ENCODE measurements at regions not wholly inside any gene's neighbourhood (a gene's known extent, or its start where the extent isn't known, plus 50 kb on each side); places are given as distances from the start of the nearest gene placed in this dataset.

DNA sequence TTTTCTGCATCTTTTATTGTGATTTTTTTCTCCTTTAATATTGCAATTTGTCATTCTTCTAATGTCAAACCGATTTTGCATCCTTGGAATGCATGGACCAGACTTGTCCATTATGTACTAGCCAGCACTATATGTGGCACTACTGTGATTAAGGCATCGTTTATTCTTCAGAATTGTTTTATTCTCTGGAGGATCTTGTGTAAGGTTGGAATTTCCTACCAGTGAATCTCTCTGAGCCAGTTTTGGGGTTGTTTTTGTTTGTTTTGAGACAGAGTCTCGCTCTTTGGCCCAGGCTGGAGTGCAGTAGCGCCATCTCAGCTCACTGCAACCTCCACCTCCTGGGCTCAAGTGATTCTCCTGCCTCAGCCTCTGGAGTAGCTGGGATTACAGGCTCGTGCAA is 58.5 kb downstream of the IGLL5 start:
- DNase-seq (ENCODE audit: low spot score) = no peak
- TF ChIP-seq, protein P1, sequence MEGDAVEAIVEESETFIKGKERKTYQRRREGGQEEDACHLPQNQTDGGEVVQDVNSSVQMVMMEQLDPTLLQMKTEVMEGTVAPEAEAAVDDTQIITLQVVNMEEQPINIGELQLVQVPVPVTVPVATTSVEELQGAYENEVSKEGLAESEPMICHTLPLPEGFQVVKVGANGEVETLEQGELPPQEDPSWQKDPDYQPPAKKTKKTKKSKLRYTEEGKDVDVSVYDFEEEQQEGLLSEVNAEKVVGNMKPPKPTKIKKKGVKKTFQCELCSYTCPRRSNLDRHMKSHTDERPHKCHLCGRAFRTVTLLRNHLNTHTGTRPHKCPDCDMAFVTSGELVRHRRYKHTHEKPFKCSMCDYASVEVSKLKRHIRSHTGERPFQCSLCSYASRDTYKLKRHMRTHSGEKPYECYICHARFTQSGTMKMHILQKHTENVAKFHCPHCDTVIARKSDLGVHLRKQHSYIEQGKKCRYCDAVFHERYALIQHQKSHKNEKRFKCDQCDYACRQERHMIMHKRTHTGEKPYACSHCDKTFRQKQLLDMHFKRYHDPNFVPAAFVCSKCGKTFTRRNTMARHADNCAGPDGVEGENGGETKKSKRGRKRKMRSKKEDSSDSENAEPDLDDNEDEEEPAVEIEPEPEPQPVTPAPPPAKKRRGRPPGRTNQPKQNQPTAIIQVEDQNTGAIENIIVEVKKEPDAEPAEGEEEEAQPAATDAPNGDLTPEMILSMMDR (IDR thresholded peaks at IDR 0.05; ENCODE audit: extremely low read depth, missing control alignments) = no peak

DNA sequence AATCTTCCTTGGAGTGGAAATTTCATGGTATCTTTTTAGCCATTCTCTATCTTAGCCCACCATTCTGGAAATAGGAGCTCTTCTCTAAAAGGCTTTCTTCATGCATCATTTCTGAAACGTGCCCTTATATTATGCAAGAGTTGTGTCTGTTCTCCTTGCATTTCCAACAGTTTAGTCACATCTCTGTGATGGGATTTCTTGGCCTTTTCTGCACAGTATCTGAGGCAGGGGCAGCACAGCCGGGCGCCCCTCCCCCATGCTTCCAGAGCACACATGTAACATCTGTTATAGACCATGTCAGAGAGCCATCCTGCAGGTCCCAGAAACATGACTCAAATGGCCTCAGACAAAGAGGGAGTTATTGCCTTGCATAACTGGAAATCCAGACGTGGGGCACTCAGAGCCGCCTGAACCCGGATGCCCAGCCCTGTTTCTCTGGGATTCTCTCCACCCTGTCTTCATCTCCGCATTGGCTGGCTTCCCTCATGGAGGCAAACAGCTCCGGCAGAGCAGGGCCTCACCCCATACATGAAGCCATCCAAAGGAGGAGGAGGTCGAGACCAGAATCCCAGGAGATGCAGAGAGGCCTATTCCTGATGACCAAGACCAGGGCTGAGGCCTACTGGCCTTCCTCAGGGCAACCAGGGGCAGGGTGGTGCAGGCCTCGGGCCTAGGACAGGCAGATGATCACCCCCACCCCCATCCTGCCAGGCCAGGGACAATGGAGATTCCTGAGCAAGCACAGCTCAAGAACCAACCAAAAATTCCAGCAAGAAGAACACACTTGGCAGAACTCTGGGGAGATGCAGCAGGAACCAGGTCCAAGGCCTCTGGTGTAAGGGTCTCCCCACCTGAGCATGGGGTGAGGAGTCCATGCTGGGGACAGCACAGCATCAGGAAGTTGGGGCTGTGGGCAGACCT is 61.3 kb downstream of the IGLL5 start:
- TF ChIP-seq, protein P1 (IDR thresholded peaks at IDR 0.05; ENCODE audit: extremely low read depth, missing control alignments) = no peak
- DNase-seq (ENCODE audit: low spot score) = no peak

DNA sequence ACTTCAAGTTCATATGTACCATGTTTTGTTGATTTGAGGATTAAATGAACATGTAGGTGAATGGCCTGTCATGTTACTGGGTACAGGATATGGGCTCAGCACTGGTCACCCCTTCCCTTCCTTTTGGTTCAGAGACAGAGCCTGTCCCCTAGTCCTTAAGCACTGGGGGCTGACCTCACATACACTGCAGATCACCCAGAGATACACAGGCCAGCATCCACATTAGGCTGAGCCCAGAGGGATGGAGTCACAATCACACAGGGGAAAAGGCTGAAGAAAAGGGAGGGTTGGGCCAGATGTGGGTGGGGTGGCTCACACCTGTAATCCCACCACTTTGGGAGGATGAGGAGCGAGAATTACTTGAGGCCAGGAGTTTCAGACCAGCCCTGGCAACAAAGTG is 62.3 kb downstream of the IGLL5 start:
- DNase-seq (ENCODE audit: low spot score) = no peak
- TF ChIP-seq, protein P1 (IDR thresholded peaks at IDR 0.05; ENCODE audit: extremely low read depth, missing control alignments) = no peak

DNA sequence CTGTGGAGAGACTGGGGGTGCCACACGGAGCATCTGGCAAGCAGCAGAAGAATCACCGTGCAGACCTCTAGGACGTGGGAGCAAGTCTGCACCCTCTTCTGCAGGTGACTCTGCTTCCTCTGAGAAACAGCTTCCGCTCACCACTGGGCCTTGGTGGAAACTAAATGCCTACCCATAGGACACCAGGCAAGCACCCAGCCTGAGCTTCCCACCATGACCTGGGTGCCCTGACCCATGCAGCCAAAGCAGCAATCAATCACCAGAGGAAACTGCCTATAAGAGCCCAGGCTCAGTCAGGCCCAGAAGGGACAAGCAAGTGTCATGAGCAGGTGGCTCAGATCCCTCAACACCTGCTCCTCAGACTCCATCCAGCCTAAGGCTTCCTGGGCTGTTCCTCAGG is 63.4 kb downstream of the IGLL5 start:
- DNase-seq (ENCODE audit: low spot score) = no peak
- TF ChIP-seq, protein P1 (IDR thresholded peaks at IDR 0.05; ENCODE audit: extremely low read depth, missing control alignments) = no peak

DNA sequence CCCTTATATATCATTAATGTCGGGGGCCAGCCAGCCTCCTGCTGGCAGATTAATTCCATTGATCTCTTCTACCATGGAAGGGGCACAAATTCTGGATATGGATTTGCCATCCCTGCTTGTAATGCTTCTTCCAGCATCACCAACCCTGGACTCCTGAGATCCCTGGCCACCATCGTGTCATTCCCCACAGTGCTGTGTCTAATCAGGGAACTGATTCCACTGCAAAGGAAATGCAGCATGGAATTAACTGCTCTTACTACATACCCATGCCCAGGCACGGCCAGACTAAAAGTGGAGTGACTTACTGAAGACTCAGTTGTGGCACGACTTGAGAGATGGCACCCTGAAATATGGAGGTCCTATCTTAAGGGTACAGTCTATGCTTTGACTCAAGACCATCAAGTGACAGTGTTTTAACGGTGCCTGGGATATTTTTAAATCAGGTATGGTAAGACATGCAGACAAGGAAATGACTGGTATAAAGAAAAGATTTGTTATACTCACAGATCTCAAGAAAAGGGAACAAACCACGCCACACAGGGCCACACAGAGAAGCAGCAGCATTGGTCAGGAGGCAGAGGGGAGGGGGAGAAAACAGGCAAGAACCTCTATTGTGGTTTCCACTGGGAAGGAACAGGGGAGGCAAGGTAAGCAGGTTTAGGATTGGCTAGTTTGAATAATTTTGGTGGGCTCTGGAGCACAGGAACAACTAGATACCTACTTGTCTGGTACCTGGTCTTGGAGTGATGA is 65.1 kb downstream of the IGLL5 start:
- DNase-seq (ENCODE audit: low spot score) = no peak
- TF ChIP-seq, protein P1 (IDR thresholded peaks at IDR 0.05; ENCODE audit: extremely low read depth, missing control alignments) = no peak

DNA sequence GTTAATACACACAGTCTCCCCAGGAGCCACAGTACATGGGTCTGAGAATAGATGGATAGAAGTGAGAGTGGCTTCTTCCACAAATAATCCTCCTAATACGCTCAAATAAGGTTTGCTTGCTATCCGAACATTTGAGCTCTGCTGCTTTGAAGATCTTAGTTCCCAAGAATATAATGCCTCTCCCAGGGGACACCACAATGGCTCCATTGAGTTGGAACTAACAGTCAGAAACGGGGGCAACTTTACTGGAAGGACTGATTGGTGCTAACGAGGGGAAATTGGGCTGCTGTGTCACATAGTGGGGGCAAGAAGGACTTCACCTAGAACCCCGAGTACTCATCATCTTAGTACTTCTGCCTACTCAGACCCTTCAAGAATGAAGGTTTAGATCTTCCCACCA is 66.2 kb downstream of the IGLL5 start:
- TF ChIP-seq, protein P1 (IDR thresholded peaks at IDR 0.05; ENCODE audit: extremely low read depth, missing control alignments) = no peak
- no peak for DNase-seq (ENCODE audit: low spot score)

DNA sequence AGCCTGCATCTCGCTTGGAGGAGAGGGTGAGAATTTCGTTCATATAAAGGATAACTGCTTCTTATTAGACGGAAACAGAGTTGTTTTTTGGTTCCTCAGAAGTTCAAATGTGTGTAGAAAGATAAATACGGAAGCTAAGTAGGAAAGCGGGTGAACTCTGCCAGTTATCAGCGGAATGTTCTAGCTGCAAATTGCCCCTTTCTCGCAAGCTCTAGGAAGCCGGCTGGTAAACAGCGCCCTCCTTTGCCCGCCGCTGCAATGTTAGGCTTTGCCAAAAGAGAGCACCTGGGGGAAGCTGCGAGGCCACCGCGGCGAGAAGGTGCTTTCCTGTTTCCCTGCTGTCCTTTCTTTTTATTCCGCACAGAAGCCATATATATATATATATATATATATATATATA is 67.0 kb downstream of the IGLL5 start:
- TF ChIP-seq, protein P1 (IDR thresholded peaks at IDR 0.05; ENCODE audit: extremely low read depth, missing control alignments) = peak; percentile 77
- peak; percentile 51 for DNase-seq (ENCODE audit: low spot score)
